ENCODE measurements at regions not wholly inside any gene's neighbourhood (a gene's known extent, or its start where the extent isn't known, plus 50 kb on each side); places are given as distances from the start of the nearest gene placed in this dataset.

- FAIRE-seq (no peak), DNase-seq (ENCODE audit: low spot score) (no peak), ATAC-seq (no peak)
- no peak overlapping the region for H3K9ac ChIP-seq (ENCODE audit: insufficient read depth, low read depth, low read length)
- no TSS peak for BruUV-seq (replicated peaks)
- no peak for TF ChIP-seq PAWR (CRISPR knock-in tag; IDR thresholded peaks at IDR 0.05; ENCODE audit: borderline replicate concordance)
- no peak for TF ChIP-seq ZNF75D (CRISPR knock-in tag; IDR thresholded peaks at IDR 0.05; ENCODE audit: borderline replicate concordance)
- no peak for TF ChIP-seq RAD51 (IDR thresholded peaks at IDR 0.05; ENCODE audit: borderline replicate concordance)
- no peak for TF ChIP-seq SIN3B (IDR thresholded peaks at IDR 0.05; ENCODE audit: low read length)
- no peak for TF ChIP-seq WIZ (CRISPR knock-in tag; IDR thresholded peaks at IDR 0.05)
- no peak for TF ChIP-seq ISX (CRISPR knock-in tag; conservative IDR thresholded peaks at IDR 0.05)
- no peak for TF ChIP-seq ZFX (CRISPR knock-in tag; IDR thresholded peaks at IDR 0.05; ENCODE audit: low read depth)
- no peak for TF ChIP-seq KAT8 (CRISPR knock-in tag; IDR thresholded peaks at IDR 0.05)
- TF ChIP-seq SOX5 (CRISPR knock-in tag; IDR thresholded peaks at IDR 0.05; ENCODE audit: borderline replicate concordance) = no peak
- no peak for TF ChIP-seq GABPA (IDR thresholded peaks at IDR 0.05; ENCODE audit: low read depth, low read length)
- no peak for TF ChIP-seq GABPA (CRISPR knock-in tag; IDR thresholded peaks at IDR 0.05; ENCODE audit: low read depth)
- TF ChIP-seq YEATS4 (CRISPR knock-in tag; IDR thresholded peaks at IDR 0.05; ENCODE audit: borderline replicate concordance) = no peak
- H4K20me1 ChIP-seq (ENCODE audit: insufficient read depth, low read length) = no peaks in the 10 kb centered on the region
- H3K4me1 ChIP-seq (ENCODE audit: insufficient read depth, low read length) = no peaks in the 10 kb centered on the region
- no peak overlapping the region for H3K27ac ChIP-seq (ENCODE audit: extremely low read length, insufficient read depth, low read length)
- no peak overlapping the region for H2AFZ ChIP-seq (ENCODE audit: low read length)
- no peaks in the 10 kb centered on the region for H3K27me3 ChIP-seq (ENCODE audit: control insufficient read depth in 1 of 2, insufficient read depth in 2 of 2, low read length in 2 of 2)
- under 1% methylated on average over 5 of the region's 5 CpGs for WGBS (ENCODE audit: low lambda C conversion rate)
- POLR2A ChIA-PET = no interaction called here
- in situ Hi-C loops (cut with HindIII; ENCODE audit: extremely low pct_ligation_motif_present, low pct_unique_long_range_greater_than_20kb) (no loop called here), intact Hi-C loops (cut with micrococcal nuclease; ENCODE audit: unreplicated experiment) (loop anchor here (10.0 kb wide), 1 partner anchor 563 kb away; no protein-coding TSS in a partner anchor)
- peaks cover 7% of the 10 kb centered on the region; the same call in 1 of the 2 replicates for H3K9me3 ChIP-seq (ENCODE audit: low read length)
- H3K4me2 ChIP-seq (ENCODE audit: low read depth, low read length) = no peak overlapping the region
- H3K79me2 ChIP-seq (ENCODE audit: insufficient read depth, low read length) = no peaks in the 10 kb centered on the region
- H3K4me3 ChIP-seq (replicated peaks in 1 of 3; ENCODE audit: insufficient read depth in 1 of 3, low read depth in 2 of 3, low read length in 3 of 3) = no peak overlapping the region
- CTCF ChIA-PET (ENCODE audit: low intra/inter-chr PET ratio, low total read pairs) = no interaction called here
- H3K36me3 ChIP-seq (replicated peaks in 1 of 2; ENCODE audit: control insufficient read depth in 1 of 2, insufficient read depth in 2 of 2, low read length in 2 of 2) = no peaks in the 10 kb centered on the region
Measured at GRCh38 chr2:22902180-22902550, 482.8 kb upstream of the KLHL29 start.

- POLR2A ChIA-PET = no interaction called here
- ATAC-seq (no peak), FAIRE-seq (no peak), DNase-seq (ENCODE audit: low spot score) (no peak)
- 12% methylated on average over 6 of the region's 6 CpGs for WGBS (ENCODE audit: low lambda C conversion rate)
- intact Hi-C loops (cut with micrococcal nuclease; ENCODE audit: unreplicated experiment) = loop anchor here (10.0 kb wide), 1 partner anchor 562 kb away; no protein-coding TSS in a partner anchor
- Histone ChIP-seq H4K20me1 (ENCODE audit: insufficient read depth, low read length) (no peaks in the 10 kb centered on the region), H3K36me3 (replicated peaks in 1 of 2; ENCODE audit: control insufficient read depth in 1 of 2, insufficient read depth in 2 of 2, low read length in 2 of 2) (no peaks in the 10 kb centered on the region), H3K79me2 (ENCODE audit: insufficient read depth, low read length) (no peaks in the 10 kb centered on the region), H3K27me3 (ENCODE audit: control insufficient read depth in 1 of 2, insufficient read depth in 2 of 2, low read length in 2 of 2) (no peaks in the 10 kb centered on the region), H3K27ac (ENCODE audit: extremely low read length, insufficient read depth, low read length) (no peak overlapping the region), H3K4me3 (replicated peaks in 1 of 3; ENCODE audit: insufficient read depth in 1 of 3, low read depth in 2 of 3, low read length in 3 of 3) (no peak overlapping the region), H3K9me3 (ENCODE audit: low read length) (peaks cover 7% of the 10 kb centered on the region; the same call in 1 of the 2 replicates), H3K4me1 (ENCODE audit: insufficient read depth, low read length) (no peaks in the 10 kb centered on the region), H3K4me2 (ENCODE audit: low read depth, low read length) (no peak overlapping the region), H3K9ac (ENCODE audit: insufficient read depth, low read depth, low read length) (no peak overlapping the region), H2AFZ (ENCODE audit: low read length) (no peak overlapping the region)
- no TSS peak for BruUV-seq (replicated peaks)
- in situ Hi-C loops (cut with HindIII; ENCODE audit: extremely low pct_ligation_motif_present, low pct_unique_long_range_greater_than_20kb) = no loop called here
- CTCF ChIA-PET (ENCODE audit: low intra/inter-chr PET ratio, low total read pairs) = no interaction called here
- no peak for TF ChIP-seq SAFB2 (CRISPR knock-in tag; IDR thresholded peaks at IDR 0.05; ENCODE audit: borderline replicate concordance, low read depth)
- TF ChIP-seq MZF1 (CRISPR knock-in tag; IDR thresholded peaks at IDR 0.05; ENCODE audit: borderline replicate concordance) = no peak
- TF ChIP-seq ZNF275 (CRISPR knock-in tag; IDR thresholded peaks at IDR 0.05; ENCODE audit: borderline replicate concordance) = no peak
- TF ChIP-seq SRSF9 (IDR thresholded peaks at IDR 0.05; ENCODE audit: borderline replicate concordance, insufficient read depth, low read depth, low read length, poor library complexity, severe bottlenecking) = no peak
- TF ChIP-seq, protein P1, sequence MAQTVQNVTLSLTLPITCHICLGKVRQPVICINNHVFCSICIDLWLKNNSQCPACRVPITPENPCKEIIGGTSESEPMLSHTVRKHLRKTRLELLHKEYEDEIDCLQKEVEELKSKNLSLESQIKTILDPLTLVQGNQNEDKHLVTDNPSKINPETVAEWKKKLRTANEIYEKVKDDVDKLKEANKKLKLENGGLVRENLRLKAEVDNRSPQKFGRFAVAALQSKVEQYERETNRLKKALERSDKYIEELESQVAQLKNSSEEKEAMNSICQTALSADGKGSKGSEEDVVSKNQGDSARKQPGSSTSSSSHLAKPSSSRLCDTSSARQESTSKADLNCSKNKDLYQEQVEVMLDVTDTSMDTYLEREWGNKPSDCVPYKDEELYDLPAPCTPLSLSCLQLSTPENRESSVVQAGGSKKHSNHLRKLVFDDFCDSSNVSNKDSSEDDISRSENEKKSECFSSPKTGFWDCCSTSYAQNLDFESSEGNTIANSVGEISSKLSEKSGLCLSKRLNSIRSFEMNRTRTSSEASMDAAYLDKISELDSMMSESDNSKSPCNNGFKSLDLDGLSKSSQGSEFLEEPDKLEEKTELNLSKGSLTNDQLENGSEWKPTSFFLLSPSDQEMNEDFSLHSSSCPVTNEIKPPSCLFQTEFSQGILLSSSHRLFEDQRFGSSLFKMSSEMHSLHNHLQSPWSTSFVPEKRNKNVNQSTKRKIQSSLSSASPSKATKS (CRISPR knock-in tag; IDR thresholded peaks at IDR 0.05) = no peak
- TF ChIP-seq ZNF282 (IDR thresholded peaks at IDR 0.05; ENCODE audit: partially characterized antibody) = no peak
Measured at GRCh38 chr2:22902662-22903165, 482.3 kb upstream of the KLHL29 start.

Data from HepG2 (cell line).